ENCODE measurements at regions not wholly inside any gene's neighbourhood (a gene's known extent, or its start where the extent isn't known, plus 50 kb on each side); places are given as distances from the start of the nearest gene placed in this dataset.
"Not testable (repeated sequence)": the region's sequence is repeated elsewhere in the genome, so short reads cannot be mapped to it uniquely, and the experiment has no call there.

DNA sequence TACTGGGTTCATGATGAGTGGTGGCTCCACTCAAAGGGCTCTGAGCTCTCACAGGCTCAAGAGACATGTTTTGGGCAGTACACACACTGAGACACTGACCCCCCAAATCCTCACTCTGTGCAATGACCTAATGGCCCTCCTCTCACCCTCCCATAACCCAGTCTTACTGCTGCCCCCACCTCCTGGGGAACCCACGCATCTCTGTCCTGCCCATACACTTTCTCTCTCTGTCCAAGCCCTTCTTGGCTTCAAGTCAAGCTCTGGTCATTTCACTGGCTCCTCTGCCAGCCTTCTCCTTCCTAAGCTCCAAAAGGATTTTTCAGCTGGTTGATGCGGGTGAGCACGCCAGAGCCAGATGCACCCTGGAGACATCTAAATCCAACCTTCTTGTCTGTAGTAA is 187.9 kb upstream of the TSHZ3 start:
- Histone ChIP-seq H3K4me1 (replicated peaks) (no peaks in the 10 kb centered on the region), H3K27me3 (replicated peaks; ENCODE audit: insufficient read depth) (no peaks in the 10 kb centered on the region), H3K36me3 (no peaks in the 10 kb centered on the region), H3K4me3 (no peak overlapping the region), H3K27ac (no peak overlapping the region), H3K9me3 (no peaks in the 10 kb centered on the region)
- WGBS: 91% methylated on average over 3 of the region's 3 CpGs
- TF ChIP-seq POLR2A (IDR thresholded peaks at IDR 0.05) (no peak), POLR2AphosphoS5 (IDR thresholded peaks at IDR 0.05) (no peak)
- TF ChIP-seq, protein P1, sequence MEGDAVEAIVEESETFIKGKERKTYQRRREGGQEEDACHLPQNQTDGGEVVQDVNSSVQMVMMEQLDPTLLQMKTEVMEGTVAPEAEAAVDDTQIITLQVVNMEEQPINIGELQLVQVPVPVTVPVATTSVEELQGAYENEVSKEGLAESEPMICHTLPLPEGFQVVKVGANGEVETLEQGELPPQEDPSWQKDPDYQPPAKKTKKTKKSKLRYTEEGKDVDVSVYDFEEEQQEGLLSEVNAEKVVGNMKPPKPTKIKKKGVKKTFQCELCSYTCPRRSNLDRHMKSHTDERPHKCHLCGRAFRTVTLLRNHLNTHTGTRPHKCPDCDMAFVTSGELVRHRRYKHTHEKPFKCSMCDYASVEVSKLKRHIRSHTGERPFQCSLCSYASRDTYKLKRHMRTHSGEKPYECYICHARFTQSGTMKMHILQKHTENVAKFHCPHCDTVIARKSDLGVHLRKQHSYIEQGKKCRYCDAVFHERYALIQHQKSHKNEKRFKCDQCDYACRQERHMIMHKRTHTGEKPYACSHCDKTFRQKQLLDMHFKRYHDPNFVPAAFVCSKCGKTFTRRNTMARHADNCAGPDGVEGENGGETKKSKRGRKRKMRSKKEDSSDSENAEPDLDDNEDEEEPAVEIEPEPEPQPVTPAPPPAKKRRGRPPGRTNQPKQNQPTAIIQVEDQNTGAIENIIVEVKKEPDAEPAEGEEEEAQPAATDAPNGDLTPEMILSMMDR (IDR thresholded peaks at IDR 0.05): no peak
- no peak for DNase-seq (ENCODE audit: low spot score)
- intact Hi-C loops (cut with DNase I): no loop called here

DNA sequence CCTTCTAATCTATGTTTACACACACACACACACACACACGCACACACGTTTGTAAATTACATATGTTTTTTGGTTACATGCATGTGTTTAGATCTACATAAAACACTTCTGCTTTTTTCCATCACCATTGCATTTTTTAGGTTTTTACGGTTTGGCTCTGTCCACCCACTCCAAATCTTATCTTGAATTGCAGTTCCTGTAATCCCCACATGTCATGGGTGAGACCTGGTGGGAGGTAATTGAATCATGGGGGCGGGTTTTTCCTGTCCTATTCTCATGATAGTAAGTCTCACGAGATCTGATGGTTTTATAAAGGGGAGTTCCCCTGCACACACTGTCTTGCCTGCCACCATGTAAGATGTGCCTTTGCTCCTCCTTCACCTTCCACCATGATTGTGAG is 188.7 kb upstream of the TSHZ3 start:
- H3K4me3 ChIP-seq; H3K36me3 ChIP-seq; H3K27me3 ChIP-seq (replicated peaks; ENCODE audit: insufficient read depth); H3K9me3 ChIP-seq; intact Hi-C loops (cut with DNase I); H3K4me1 ChIP-seq (replicated peaks); H3K27ac ChIP-seq; DNase-seq (ENCODE audit: low spot score): not testable (repeated sequence)
- 73% methylated on average over 5 of the region's 5 CpGs for WGBS

DNA sequence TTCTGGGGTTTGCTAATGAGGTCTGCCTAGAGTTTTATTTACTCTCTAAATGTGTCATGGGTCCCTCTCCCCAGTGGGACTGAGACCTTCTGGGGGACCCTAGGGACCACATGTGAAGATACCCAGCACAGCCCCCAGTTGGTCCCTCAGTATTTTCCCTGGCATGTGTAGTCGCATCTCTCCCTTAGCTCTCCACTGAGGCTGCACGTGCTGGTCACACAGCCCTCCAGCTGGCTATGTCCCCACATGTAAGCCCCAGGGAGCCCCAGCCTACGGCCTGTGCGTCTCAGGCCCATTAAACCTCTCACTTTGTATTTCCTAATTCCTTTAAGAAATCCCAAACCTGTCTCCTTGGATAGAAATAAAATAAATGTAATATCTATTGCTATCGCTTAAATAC is 189.6 kb upstream of the TSHZ3 start:
- TF ChIP-seq POLR2A (IDR thresholded peaks at IDR 0.05) (no peak), POLR2AphosphoS5 (IDR thresholded peaks at IDR 0.05) (no peak)
- TF ChIP-seq, protein P1 (IDR thresholded peaks at IDR 0.05): no peak
- H3K27ac ChIP-seq: no peak overlapping the region
- H3K27me3 ChIP-seq (replicated peaks; ENCODE audit: insufficient read depth): no peaks in the 10 kb centered on the region
- no peak for DNase-seq (ENCODE audit: low spot score)
- no peaks in the 10 kb centered on the region for H3K9me3 ChIP-seq
- WGBS: 91% methylated on average over 5 of the region's 5 CpGs
- H3K4me1 ChIP-seq (replicated peaks): no peaks in the 10 kb centered on the region
- no peak overlapping the region for H3K4me3 ChIP-seq
- intact Hi-C loops (cut with DNase I): no loop called here
- H3K36me3 ChIP-seq: no peaks in the 10 kb centered on the region

DNA sequence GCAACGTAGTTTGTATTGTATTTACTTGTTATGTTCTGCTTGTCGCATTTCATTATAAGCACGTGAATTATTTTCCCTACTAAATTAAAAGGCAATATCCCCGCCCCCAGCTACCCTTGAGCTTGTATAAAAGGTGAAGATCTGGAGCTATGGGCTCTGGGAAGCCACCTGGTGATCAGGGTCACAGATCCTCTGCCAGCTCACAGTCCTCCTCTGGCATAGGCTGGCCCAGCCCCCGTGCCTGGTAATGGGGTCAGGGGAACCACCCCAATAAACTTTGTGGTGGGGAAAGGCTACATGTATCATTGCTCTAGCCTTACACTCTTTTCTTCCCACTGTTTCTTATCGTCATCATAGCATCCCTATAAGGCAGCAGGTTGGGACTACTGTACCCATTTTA is 190.2 kb upstream of the TSHZ3 start:
- TF ChIP-seq, protein P1 (IDR thresholded peaks at IDR 0.05): no peak
- no peak for TF ChIP-seq POLR2A (IDR thresholded peaks at IDR 0.05)
- no peak for TF ChIP-seq POLR2AphosphoS5 (IDR thresholded peaks at IDR 0.05)
- intact Hi-C loops (cut with DNase I): no loop called here
- Histone ChIP-seq H3K27me3 (replicated peaks; ENCODE audit: insufficient read depth) (no peaks in the 10 kb centered on the region), H3K36me3 (no peaks in the 10 kb centered on the region), H3K4me1 (replicated peaks) (no peaks in the 10 kb centered on the region), H3K9me3 (no peaks in the 10 kb centered on the region), H3K4me3 (no peak overlapping the region), H3K27ac (no peak overlapping the region)
- WGBS: 88% methylated on average over 6 of the region's 6 CpGs
- DNase-seq (ENCODE audit: low spot score): no peak

DNA sequence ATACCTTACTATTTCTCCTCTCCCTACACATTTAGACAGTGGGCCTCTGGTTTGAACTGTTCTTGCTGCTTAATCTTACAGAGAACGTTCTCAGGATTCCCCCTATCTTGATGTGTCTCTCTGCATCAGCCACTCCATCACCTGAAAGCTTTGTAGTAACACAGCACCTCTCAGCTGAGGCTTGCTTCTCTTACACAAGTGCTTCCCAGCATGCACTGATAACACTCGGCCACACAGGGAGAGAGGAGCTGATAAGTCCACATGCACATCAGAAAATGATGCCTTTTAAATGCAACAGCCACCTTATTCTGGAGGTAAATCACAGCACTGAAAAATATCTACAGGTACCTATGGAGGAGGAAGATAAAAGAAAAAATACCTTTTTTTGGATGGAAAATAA is 192.2 kb upstream of the TSHZ3 start:
- H3K4me1 ChIP-seq (replicated peaks): no peaks in the 10 kb centered on the region
- H3K36me3 ChIP-seq: no peaks in the 10 kb centered on the region
- H3K9me3 ChIP-seq: no peaks in the 10 kb centered on the region
- intact Hi-C loops (cut with DNase I): no loop called here
- DNase-seq (ENCODE audit: low spot score): no peak
- no peak overlapping the region for H3K27ac ChIP-seq
- WGBS: 66% methylated on average over 2 of the region's 2 CpGs
- no peak overlapping the region for H3K4me3 ChIP-seq
- TF ChIP-seq POLR2A (IDR thresholded peaks at IDR 0.05) (no peak), POLR2AphosphoS5 (IDR thresholded peaks at IDR 0.05) (no peak)
- TF ChIP-seq, protein P1 (IDR thresholded peaks at IDR 0.05): no peak
- H3K27me3 ChIP-seq (replicated peaks; ENCODE audit: insufficient read depth): no peaks in the 10 kb centered on the region
